KMS-11 (cell line): ENCODE measurements at regions not wholly inside any gene's neighbourhood (a gene's known extent, or its start where the extent isn't known, plus 50 kb on each side); places are given as distances from the start of the nearest gene placed in this dataset.

Source experiments
- H2AFZ ChIP-seq: fragments of 200-600 bp; sonication (generic); 2 replicates; pipeline ENCODE4 v1.6.1; 2016; ENCODE audit warnings: antibody characterized with exemption, mixed run types, low read depth
- H3K27ac ChIP-seq: fragments of 200-600 bp; sonication (generic); 2 replicates; pipeline ENCODE4 v1.6.1; 2016; ENCODE audit warnings: mild to moderate bottlenecking, mixed run types
- H3K27me3 ChIP-seq: fragments of 200-600 bp; sonication (generic); 2 replicates; pipeline ENCODE4 v1.6.1; 2017; ENCODE audit warnings: mild to moderate bottlenecking, low read depth, mixed run types, moderate library complexity; ENCODE audit not compliant: insufficient read depth
- H3K36me3 ChIP-seq: fragments of 200-600 bp; sonication (generic); 2 replicates; pipeline ENCODE4 v1.6.1; 2017; ENCODE audit warnings: mild to moderate bottlenecking, mixed run types; ENCODE audit not compliant: insufficient read depth
- H3K4me1 ChIP-seq: fragments of 200-600 bp; sonication (generic); 2 replicates; pipeline ENCODE4 v1.6.1; 2016; ENCODE audit warnings: mild to moderate bottlenecking, low read depth, mixed run types; ENCODE audit not compliant: poor library complexity, severe bottlenecking
- H3K4me2 ChIP-seq: fragments of 200-600 bp; sonication (generic); 2 replicates; pipeline ENCODE4 v1.7.0; 2016; ENCODE audit warnings: mild to moderate bottlenecking, mixed run types
- H3K4me3 ChIP-seq: fragments of 200-600 bp; sonication (generic); IDR thresholded peaks from 2 replicates; pipeline ENCODE4 v1.6.1; 2017; ENCODE audit warnings: low read depth, low read length, mixed read lengths; ENCODE audit not compliant: insufficient read depth
- H3K79me2 ChIP-seq: fragments of 200-600 bp; sonication (generic); 2 replicates; pipeline ENCODE4 v1.6.1; 2016; ENCODE audit warnings: low read depth, mixed run types; ENCODE audit not compliant: insufficient read depth
- H3K9ac ChIP-seq: fragments of 200-600 bp; sonication (generic); 2 replicates; pipeline ENCODE4 v1.6.1; 2016; ENCODE audit warnings: mild to moderate bottlenecking, mixed run types
- H4K20me1 ChIP-seq: fragments of 200-600 bp; sonication (generic); 2 replicates; pipeline ENCODE4 v1.6.1; 2016; ENCODE audit warnings: mild to moderate bottlenecking, mixed run types; ENCODE audit not compliant: insufficient read depth
- TF ChIP-seq, protein P1 (sequence below): fragments of 200-600 bp; sonication (generic); conservative IDR thresholded peaks from 2 replicates; pipeline ENCODE4 v1.6.1; 2017; ENCODE audit warnings: low read depth, mild to moderate bottlenecking, antibody characterized with exemption, low read length, moderate library complexity, mixed read lengths

- H3K4me1 ChIP-seq = no peaks in the 10 kb centered on the region
- H3K79me2 ChIP-seq = no peaks in the 10 kb centered on the region
- no peak overlapping the region for H3K4me2 ChIP-seq
- no peak overlapping the region for H3K9ac ChIP-seq
- H3K36me3 ChIP-seq = no peaks in the 10 kb centered on the region
- no peaks in the 10 kb centered on the region for H4K20me1 ChIP-seq
- H2AFZ ChIP-seq = no peak overlapping the region
- no peak overlapping the region for H3K27ac ChIP-seq
- TF ChIP-seq, protein P1, sequence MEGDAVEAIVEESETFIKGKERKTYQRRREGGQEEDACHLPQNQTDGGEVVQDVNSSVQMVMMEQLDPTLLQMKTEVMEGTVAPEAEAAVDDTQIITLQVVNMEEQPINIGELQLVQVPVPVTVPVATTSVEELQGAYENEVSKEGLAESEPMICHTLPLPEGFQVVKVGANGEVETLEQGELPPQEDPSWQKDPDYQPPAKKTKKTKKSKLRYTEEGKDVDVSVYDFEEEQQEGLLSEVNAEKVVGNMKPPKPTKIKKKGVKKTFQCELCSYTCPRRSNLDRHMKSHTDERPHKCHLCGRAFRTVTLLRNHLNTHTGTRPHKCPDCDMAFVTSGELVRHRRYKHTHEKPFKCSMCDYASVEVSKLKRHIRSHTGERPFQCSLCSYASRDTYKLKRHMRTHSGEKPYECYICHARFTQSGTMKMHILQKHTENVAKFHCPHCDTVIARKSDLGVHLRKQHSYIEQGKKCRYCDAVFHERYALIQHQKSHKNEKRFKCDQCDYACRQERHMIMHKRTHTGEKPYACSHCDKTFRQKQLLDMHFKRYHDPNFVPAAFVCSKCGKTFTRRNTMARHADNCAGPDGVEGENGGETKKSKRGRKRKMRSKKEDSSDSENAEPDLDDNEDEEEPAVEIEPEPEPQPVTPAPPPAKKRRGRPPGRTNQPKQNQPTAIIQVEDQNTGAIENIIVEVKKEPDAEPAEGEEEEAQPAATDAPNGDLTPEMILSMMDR = no peak
- H3K4me3 ChIP-seq = no peak overlapping the region
- H3K27me3 ChIP-seq = no peaks in the 10 kb centered on the region
Measured at GRCh38 chr18:50456285-50456684, 81.4 kb downstream of the SKA1 start.

- H3K36me3 ChIP-seq = no peaks in the 10 kb centered on the region
- no peak overlapping the region for H2AFZ ChIP-seq
- TF ChIP-seq, protein P1 = no peak
- no peaks in the 10 kb centered on the region for H4K20me1 ChIP-seq
- no peak overlapping the region for H3K4me2 ChIP-seq
- H3K9ac ChIP-seq = no peak overlapping the region
- no peaks in the 10 kb centered on the region for H3K79me2 ChIP-seq
- H3K27me3 ChIP-seq = no peaks in the 10 kb centered on the region
- H3K4me3 ChIP-seq = no peak overlapping the region
- no peak overlapping the region for H3K27ac ChIP-seq
- no peaks in the 10 kb centered on the region for H3K4me1 ChIP-seq
Measured at GRCh38 chr18:50457639-50458038, 82.8 kb downstream of the SKA1 start.

DNA sequence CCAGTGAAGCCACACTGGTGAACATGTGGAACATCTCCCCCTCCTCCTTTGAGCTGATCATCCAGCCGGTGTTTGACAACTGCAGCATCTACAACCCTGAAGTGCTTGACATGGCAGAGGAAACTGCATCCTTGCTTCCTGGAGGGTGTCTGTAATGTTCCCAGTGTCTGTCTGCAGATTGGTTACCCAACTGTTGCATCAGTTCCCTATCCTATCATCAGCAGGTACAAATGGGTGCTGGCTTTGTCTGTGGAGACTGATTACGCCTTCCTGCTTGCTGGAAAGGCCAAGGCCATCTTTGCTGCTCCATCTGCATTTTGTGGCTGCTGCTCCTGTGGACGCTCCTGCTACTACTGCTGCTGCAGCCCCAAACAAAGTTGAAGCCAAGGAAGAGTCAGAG, 83.5 kb downstream of the SKA1 start:
- TF ChIP-seq, protein P1 = no peak
- Histone ChIP-seq H4K20me1 (no peaks in the 10 kb centered on the region), H2AFZ (no peak overlapping the region), H3K27me3 (no peaks in the 10 kb centered on the region), H3K27ac (no peak overlapping the region), H3K4me1 (no peaks in the 10 kb centered on the region), H3K9ac (no peak overlapping the region), H3K4me2 (no peak overlapping the region), H3K36me3 (no peaks in the 10 kb centered on the region), H3K79me2 (no peaks in the 10 kb centered on the region), H3K4me3 (no peak overlapping the region)

DNA sequence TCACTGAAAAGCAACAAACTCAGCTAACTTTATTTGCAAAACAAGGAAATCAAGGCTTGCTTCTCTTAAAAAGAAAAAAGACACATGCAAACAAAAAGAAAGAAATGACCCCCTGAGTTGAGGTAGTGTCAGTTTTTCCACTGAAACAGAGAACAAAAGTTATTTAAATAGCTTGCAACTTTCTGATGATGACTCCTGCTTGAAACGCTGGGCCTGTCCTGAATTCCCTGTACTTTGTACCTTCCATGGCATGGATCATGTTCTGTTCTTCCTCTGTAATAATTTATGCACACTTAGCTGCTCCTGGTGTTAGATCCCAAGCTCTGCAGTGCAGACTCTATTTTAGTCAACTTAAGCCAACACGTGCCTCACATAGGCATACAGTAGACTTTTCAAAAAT, 84.0 kb downstream of the SKA1 start:
- H3K27ac ChIP-seq = no peak overlapping the region
- TF ChIP-seq, protein P1 = no peak
- H3K27me3 ChIP-seq = no peaks in the 10 kb centered on the region

More for the DNA sequence above, 84.0 kb downstream of the SKA1 start:
- Histone ChIP-seq H3K79me2 (no peaks in the 10 kb centered on the region), H3K4me2 (no peak overlapping the region), H3K9ac (no peak overlapping the region), H4K20me1 (no peaks in the 10 kb centered on the region), H3K4me3 (no peak overlapping the region), H3K36me3 (no peaks in the 10 kb centered on the region), H3K4me1 (no peaks in the 10 kb centered on the region), H2AFZ (no peak overlapping the region)
